GM21526 (cell line): ENCODE measurements at regions not wholly inside any gene's neighbourhood (a gene's known extent, or its start where the extent isn't known, plus 50 kb on each side); places are given as distances from the start of the nearest gene placed in this dataset.

ENCODE experiments used
- ATAC-seq: cut with Tn5 transposase; IDR thresholded peaks from one replicate; pipeline ENCODE4 v1.9.1; 2021; ENCODE audit warnings: moderate library complexity; ENCODE audit not compliant: unreplicated experiment, low FRiP score

- no peak for ATAC-seq
Observed at GRCh38 chr7:155994279-155994811, 182.1 kb upstream of the SHH start.

- no peak for ATAC-seq
Observed at GRCh38 chr7:155993420-155994278, 181.4 kb upstream of the SHH start.

- ATAC-seq: no peak
Observed at GRCh38 chr7:155992974-155993373, 180.7 kb upstream of the SHH start.

GRCh38 chr7:155992538-155992937 lies 180.3 kb upstream of the SHH start:
- no peak for ATAC-seq

- no peak for ATAC-seq
Observed at GRCh38 chr7:155992107-155992506, 179.8 kb upstream of the SHH start.

GRCh38 chr7:155991470-155991869 lies 179.2 kb upstream of the SHH start:
- no peak for ATAC-seq

- ATAC-seq: no peak
Observed at GRCh38 chr7:155988416-155988815, 176.2 kb upstream of the SHH start.

- ATAC-seq: no peak
Observed at GRCh38 chr7:155987681-155988235, 175.5 kb upstream of the SHH start.

GRCh38 chr7:155986497-155987160 lies 174.4 kb upstream of the SHH start:
- ATAC-seq: no peak

GRCh38 chr7:155985518-155986250 lies 173.4 kb upstream of the SHH start:
- no peak for ATAC-seq

GRCh38 chr7:155984609-155985405 lies 172.5 kb upstream of the SHH start:
- ATAC-seq: no peak

- no peak for ATAC-seq
Observed at GRCh38 chr7:155984028-155984580, 171.8 kb upstream of the SHH start.

- no peak for ATAC-seq
Observed at GRCh38 chr7:155983176-155983815, 171.0 kb upstream of the SHH start.

- no peak for ATAC-seq
Observed at GRCh38 chr7:155981703-155982102, 169.4 kb upstream of the SHH start.

- ATAC-seq: no peak
Observed at GRCh38 chr7:155980841-155981240, 168.6 kb upstream of the SHH start.

- no peak for ATAC-seq
Observed at GRCh38 chr7:155979994-155980393, 167.7 kb upstream of the SHH start.

- no peak for ATAC-seq
Observed at GRCh38 chr7:155979566-155979965, 167.3 kb upstream of the SHH start.

GRCh38 chr7:155975490-155975889 lies 163.2 kb upstream of the SHH start:
- no peak for ATAC-seq
